ENCODE measurements at regions not wholly inside any gene's neighbourhood (a gene's known extent, or its start where the extent isn't known, plus 50 kb on each side); places are given as distances from the start of the nearest gene placed in this dataset.

DNA sequence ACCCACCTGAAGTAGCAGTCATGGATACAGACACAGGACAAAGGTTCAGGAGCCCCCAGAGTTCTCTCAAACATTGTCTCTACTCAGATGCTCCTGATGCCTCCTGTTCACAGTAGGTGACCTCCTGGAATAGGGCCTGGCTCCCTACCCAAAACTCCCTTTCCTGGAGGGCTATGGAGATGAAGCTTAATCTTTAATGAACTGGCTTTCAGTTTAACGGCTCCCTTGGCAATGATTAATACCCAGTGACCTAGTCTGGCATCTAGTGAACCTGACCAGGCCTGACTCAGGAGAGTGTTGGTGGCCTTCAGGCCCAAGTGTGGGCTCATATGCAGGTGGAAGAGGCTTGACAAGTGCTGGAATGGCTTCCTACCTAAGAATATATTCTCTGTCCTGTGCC, 65.2 kb upstream of the TRABD2B start:
- no peak for TF ChIP-seq CTCF (conservative IDR thresholded peaks at IDR 0.05; ENCODE audit: low read depth in 2 of 2)
- TF ChIP-seq POLR2AphosphoS5 (IDR thresholded peaks at IDR 0.05; ENCODE audit: low read depth): no peak
- TF ChIP-seq EZH2 (IDR thresholded peaks at IDR 0.05; ENCODE audit: low read depth, unreplicated experiment): no peak
- no peak for TF ChIP-seq JUNB (IDR thresholded peaks at IDR 0.05; ENCODE audit: unreplicated experiment)
